H7 (cell line): ENCODE measurements at regions not wholly inside any gene's neighbourhood (a gene's known extent, or its start where the extent isn't known, plus 50 kb on each side); places are given as distances from the start of the nearest gene placed in this dataset.
A peak's percentile ranks its signal among the peaks of the same experiment; 100 is the strongest.

Source experiments
- DNase-seq: peaks from one replicate; pipeline ENCODE4 v3.0.0; 2012
- H3K27me3 ChIP-seq: 2 replicates; pipeline ENCODE4 v1.6.0; 2011; ENCODE audit warnings: mild to moderate bottlenecking, low read length; ENCODE audit not compliant: control insufficient read depth, insufficient read depth
- H3K36me3 ChIP-seq: replicated peaks from 2 replicates; pipeline ENCODE4 v1.5.1; 2011; ENCODE audit warnings: low read length; ENCODE audit not compliant: control insufficient read depth, insufficient read depth
- H3K4me3 ChIP-seq: 2 replicates; pipeline ENCODE4 v1.5.1; 2011; ENCODE audit warnings: low read depth, mild to moderate bottlenecking, control low read depth, low read length, moderate library complexity; ENCODE audit not compliant: insufficient read depth

GRCh38 chr16:85275533-85276249 lies 163.4 kb upstream of the CIBAR2 start:
- no peaks in the 10 kb centered on the region for H3K27me3 ChIP-seq
- DNase-seq: peak; percentile 98

GRCh38 chr16:85276258-85276657 lies 164.0 kb upstream of the CIBAR2 start:
- Histone ChIP-seq H3K27me3 (no peaks in the 10 kb centered on the region), H3K4me3 (no peak overlapping the region), H3K36me3 (no peaks in the 10 kb centered on the region)
- DNase-seq: no peak

More at GRCh38 chr16:85275533-85276249, 163.4 kb upstream of the CIBAR2 start:
- no peak overlapping the region for H3K4me3 ChIP-seq
- H3K36me3 ChIP-seq: no peaks in the 10 kb centered on the region

GRCh38 chr16:85276721-85277120 lies 164.4 kb upstream of the CIBAR2 start:
- H3K4me3 ChIP-seq: no peak overlapping the region
- H3K27me3 ChIP-seq: no peaks in the 10 kb centered on the region
- no peaks in the 10 kb centered on the region for H3K36me3 ChIP-seq
- no peak for DNase-seq

- H3K36me3 ChIP-seq: no peaks in the 10 kb centered on the region
- no peak for DNase-seq
- no peak overlapping the region for H3K4me3 ChIP-seq
- no peaks in the 10 kb centered on the region for H3K27me3 ChIP-seq
These were observed 166.6 kb upstream of the CIBAR2 start for GRCh38 chr16:85278839-85279238.

GRCh38 chr16:85279402-85279801 lies 167.1 kb upstream of the CIBAR2 start:
- no peak overlapping the region for H3K4me3 ChIP-seq

GRCh38 chr16:85279825-85280545 lies 167.7 kb upstream of the CIBAR2 start:
- Histone ChIP-seq H3K27me3 (no peaks in the 10 kb centered on the region), H3K4me3 (no peak overlapping the region), H3K36me3 (no peaks in the 10 kb centered on the region)
- DNase-seq: no peak

More at GRCh38 chr16:85279402-85279801, 167.1 kb upstream of the CIBAR2 start:
- no peaks in the 10 kb centered on the region for H3K27me3 ChIP-seq
- no peak for DNase-seq
- no peaks in the 10 kb centered on the region for H3K36me3 ChIP-seq

DNA sequence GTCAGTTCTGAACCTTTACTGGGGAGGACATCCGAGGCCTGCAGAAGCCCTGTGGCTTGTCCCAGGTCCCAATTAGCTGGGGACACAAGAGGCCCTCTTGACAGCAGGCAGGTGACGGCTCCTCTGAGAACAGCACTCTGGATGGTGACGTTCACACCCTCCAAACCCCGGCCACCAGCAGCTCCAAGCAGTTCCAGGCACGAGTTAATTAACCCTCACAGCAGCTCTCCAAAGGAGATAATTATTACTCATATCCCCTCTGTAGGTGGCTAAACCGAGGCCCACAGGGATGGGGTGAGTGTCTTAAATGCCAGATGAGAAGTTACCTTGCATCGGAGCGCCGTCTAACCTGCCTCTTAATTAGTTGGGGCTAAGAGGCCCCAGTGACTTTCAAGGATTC lies 168.9 kb upstream of the CIBAR2 start:
- DNase-seq: no peak
- H3K36me3 ChIP-seq: no peaks in the 10 kb centered on the region
- H3K4me3 ChIP-seq: no peak overlapping the region
- no peaks in the 10 kb centered on the region for H3K27me3 ChIP-seq

- Histone ChIP-seq H3K36me3 (no peaks in the 10 kb centered on the region), H3K4me3 (no peak overlapping the region), H3K27me3 (no peaks in the 10 kb centered on the region)
- no peak for DNase-seq
These were observed 170.6 kb upstream of the CIBAR2 start for GRCh38 chr16:85282842-85283241.

- H3K36me3 ChIP-seq: no peaks in the 10 kb centered on the region
- DNase-seq: no peak
- H3K4me3 ChIP-seq: no peak overlapping the region
- no peaks in the 10 kb centered on the region for H3K27me3 ChIP-seq
These were observed 171.2 kb upstream of the CIBAR2 start for GRCh38 chr16:85283305-85284050.

DNA sequence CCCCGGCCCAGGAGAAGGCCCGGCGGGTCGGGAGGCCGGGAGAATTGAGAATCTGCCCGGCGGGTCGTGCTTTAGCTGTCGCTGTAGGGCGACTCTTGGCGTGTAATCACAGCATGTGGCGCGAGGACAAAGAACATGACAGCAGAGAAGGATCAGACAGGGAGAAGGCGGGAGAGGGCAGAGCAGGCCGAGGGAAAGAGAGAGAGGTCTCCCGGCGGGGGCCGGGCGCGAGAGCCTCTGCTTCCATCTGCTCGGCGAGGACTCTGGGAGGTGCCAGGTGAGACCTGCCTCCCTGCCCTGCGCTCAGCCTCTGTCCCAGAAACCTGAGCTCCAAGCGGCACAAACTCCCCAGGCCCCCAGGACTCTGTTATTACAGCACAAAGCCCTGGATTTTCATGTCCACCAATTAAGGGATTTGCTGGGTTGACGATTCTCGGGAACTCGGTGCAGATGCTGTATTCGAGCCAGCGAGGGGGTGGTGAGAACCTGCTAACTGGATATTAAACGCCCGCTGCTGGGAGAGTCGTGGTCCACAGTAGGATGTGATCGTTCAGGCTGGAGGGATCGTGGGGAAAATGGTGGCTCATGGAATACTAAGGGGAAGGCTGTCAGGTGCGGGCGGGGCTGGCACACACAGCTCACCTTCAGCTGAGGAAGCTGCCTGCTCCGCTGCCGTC lies 172.0 kb upstream of the CIBAR2 start:
- no peaks in the 10 kb centered on the region for H3K27me3 ChIP-seq
- H3K4me3 ChIP-seq: no peak overlapping the region
- peak; percentile 80 for DNase-seq
- no peaks in the 10 kb centered on the region for H3K36me3 ChIP-seq

- DNase-seq: no peak
- H3K4me3 ChIP-seq: no peak overlapping the region
- no peaks in the 10 kb centered on the region for H3K36me3 ChIP-seq
- H3K27me3 ChIP-seq: no peaks in the 10 kb centered on the region
These were observed 173.4 kb upstream of the CIBAR2 start for GRCh38 chr16:85285681-85286065.

GRCh38 chr16:85286066-85286831 lies 174.0 kb upstream of the CIBAR2 start:
- DNase-seq: no peak
- Histone ChIP-seq H3K36me3 (no peaks in the 10 kb centered on the region), H3K4me3 (no peak overlapping the region)

GRCh38 chr16:85286951-85287814 lies 174.9 kb upstream of the CIBAR2 start:
- H3K36me3 ChIP-seq: no peaks in the 10 kb centered on the region
- no peak overlapping the region for H3K4me3 ChIP-seq
- DNase-seq: no peak
- H3K27me3 ChIP-seq: no peaks in the 10 kb centered on the region

More at GRCh38 chr16:85286066-85286831, 174.0 kb upstream of the CIBAR2 start:
- no peaks in the 10 kb centered on the region for H3K27me3 ChIP-seq
